OCI-LY1 (cell line): ENCODE measurements at regions not wholly inside any gene's neighbourhood (a gene's known extent, or its start where the extent isn't known, plus 50 kb on each side); places are given as distances from the start of the nearest gene placed in this dataset.

Experiments
- H2AFZ ChIP-seq: fragments of 200-600 bp; sonication (generic), shearing (Covaris generic); 2 replicates; pipeline ENCODE4 v1.6.0; 2014; ENCODE audit warnings: antibody characterized with exemption, mild to moderate bottlenecking, low read length
- H3F3A ChIP-seq: fragments of 200-600 bp; sonication (generic), shearing (Covaris generic); 2 replicates; pipeline ENCODE4 v1.6.0; 2014; ENCODE audit warnings: mild to moderate bottlenecking, antibody characterized with exemption, low read length, moderate library complexity; ENCODE audit not compliant: insufficient read depth
- H3K27ac ChIP-seq: fragments of 200-600 bp; sonication (generic); 2 replicates; pipeline ENCODE4 v1.5.1; 2014; ENCODE audit warnings: low read length, mixed run types, mild to moderate bottlenecking, low read depth; ENCODE audit not compliant: poor library complexity, severe bottlenecking
- H3K27me3 ChIP-seq: fragments of 200-600 bp; sonication (generic); 2 replicates; pipeline ENCODE4 v1.6.0; 2014; ENCODE audit warnings: antibody characterized with exemption, mild to moderate bottlenecking, low read length, moderate library complexity; ENCODE audit not compliant: insufficient read depth
- H3K36me3 ChIP-seq: fragments of 200-600 bp; sonication (generic); 2 replicates; pipeline ENCODE4 v1.6.1; 2014; ENCODE audit warnings: mild to moderate bottlenecking, antibody characterized with exemption, low read length, moderate library complexity, mixed read lengths; ENCODE audit not compliant: insufficient read depth
- H3K4me1 ChIP-seq: fragments of 200-600 bp; sonication (generic); 2 replicates; pipeline ENCODE4 v1.5.1; 2014; ENCODE audit warnings: mild to moderate bottlenecking, low read length, moderate library complexity; ENCODE audit not compliant: insufficient read depth, severe bottlenecking
- H3K4me2 ChIP-seq: fragments of 200-600 bp; sonication (generic), shearing (Covaris generic); 2 replicates; pipeline ENCODE4 v1.6.1; 2014; ENCODE audit warnings: low read length
- H3K4me3 ChIP-seq: fragments of 200-600 bp; sonication (generic); 2 replicates; pipeline ENCODE4 v1.5.1; 2014; ENCODE audit warnings: low read length, low read depth, mild to moderate bottlenecking, mixed read lengths; ENCODE audit not compliant: poor library complexity, severe bottlenecking
- H3K79me2 ChIP-seq: fragments of 200-600 bp; shearing (Covaris generic); 2 replicates; pipeline ENCODE4 v1.6.1; 2016; ENCODE audit warnings: mixed run types, low read length, mixed read lengths; ENCODE audit not compliant: insufficient read depth
- H3K9ac ChIP-seq: fragments of 200-600 bp; sonication (generic), shearing (Covaris generic); 2 replicates; pipeline ENCODE4 v1.6.1; 2014; ENCODE audit warnings: mild to moderate bottlenecking, low read length, mixed read lengths
- H3K9me2 ChIP-seq: fragments of 200-600 bp; sonication (generic), shearing (Covaris generic); 2 replicates; pipeline ENCODE4 v1.6.1; 2014; ENCODE audit warnings: low read depth, mild to moderate bottlenecking, low read length, mixed read lengths
- H3K9me3 ChIP-seq: fragments of 200-600 bp; shearing (Covaris generic); 2 replicates; pipeline ENCODE4 v1.6.1; 2014; ENCODE audit warnings: low read length, mixed read lengths
- H4K20me1 ChIP-seq: fragments of 200-600 bp; sonication (generic), shearing (Covaris generic); 2 replicates; pipeline ENCODE4 v1.6.0; 2016; ENCODE audit warnings: mild to moderate bottlenecking, low read length; ENCODE audit not compliant: insufficient read depth
- CTCF ChIP-seq: fragments of 200-600 bp; sonication (generic), shearing (Covaris generic); IDR thresholded peaks from 2 replicates; pipeline ENCODE4 v1.5.1; 2017; ENCODE audit warnings: mild to moderate bottlenecking, antibody characterized with exemption, low read length, moderate library complexity, mixed read lengths
- EZH2 ChIP-seq: fragments of 200-600 bp; sonication (generic), shearing (Covaris generic); IDR thresholded peaks from 2 replicates; pipeline ENCODE4 v1.8.0; 2017; ENCODE audit warnings: borderline replicate concordance, mixed run types, mild to moderate bottlenecking, antibody characterized with exemption, low read length, moderate library complexity, mixed read lengths

DNA sequence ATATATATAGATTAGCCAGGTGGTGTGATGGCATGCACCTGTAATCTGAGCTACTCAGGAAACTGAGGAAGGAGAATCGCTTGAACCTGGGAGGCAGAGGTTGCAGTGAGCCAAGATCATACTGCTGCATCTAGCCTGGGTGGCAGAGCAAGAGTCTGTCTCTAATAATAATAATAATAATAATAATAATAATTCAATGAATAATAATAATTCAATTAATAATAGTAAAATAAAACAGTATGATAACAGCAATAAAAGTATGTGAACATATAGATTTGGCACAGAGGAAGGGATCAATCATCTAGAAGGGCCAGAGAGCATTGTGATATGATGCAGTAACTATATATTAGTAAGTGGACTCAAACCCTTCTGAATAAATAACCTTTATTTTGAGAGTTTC is 314.5 kb upstream of the COL8A1 start:
- no peaks in the 10 kb centered on the region for H3K9me3 ChIP-seq
- TF ChIP-seq CTCF (no peak), EZH2 (no peak)
- H4K20me1 ChIP-seq: no peaks in the 10 kb centered on the region
- H3K79me2 ChIP-seq: no peaks in the 10 kb centered on the region
- no peak overlapping the region for H3K9ac ChIP-seq
- no peak overlapping the region for H3K27ac ChIP-seq
- no peak overlapping the region for H2AFZ ChIP-seq
- H3K4me2 ChIP-seq: no peak overlapping the region
- no peaks in the 10 kb centered on the region for H3K4me1 ChIP-seq
- no peaks in the 10 kb centered on the region for H3K36me3 ChIP-seq
- no peak overlapping the region for H3K4me3 ChIP-seq
- no peaks in the 10 kb centered on the region for H3K9me2 ChIP-seq
- no peaks in the 10 kb centered on the region for H3F3A ChIP-seq
- no peaks in the 10 kb centered on the region for H3K27me3 ChIP-seq

- Histone ChIP-seq H2AFZ (no peak overlapping the region), H3K9me3 (no peaks in the 10 kb centered on the region), H3K36me3 (no peaks in the 10 kb centered on the region), H3K9me2 (no peaks in the 10 kb centered on the region), H3K9ac (no peak overlapping the region), H3K4me3 (no peak overlapping the region), H3K27me3 (no peaks in the 10 kb centered on the region), H4K20me1 (no peaks in the 10 kb centered on the region), H3K79me2 (no peaks in the 10 kb centered on the region), H3K27ac (no peak overlapping the region), H3K4me2 (no peak overlapping the region), H3K4me1 (no peaks in the 10 kb centered on the region), H3F3A (no peaks in the 10 kb centered on the region)
- TF ChIP-seq CTCF (no peak), EZH2 (no peak)
These were observed 315.8 kb upstream of the COL8A1 start for GRCh38 chr3:99322551-99322950.

DNA sequence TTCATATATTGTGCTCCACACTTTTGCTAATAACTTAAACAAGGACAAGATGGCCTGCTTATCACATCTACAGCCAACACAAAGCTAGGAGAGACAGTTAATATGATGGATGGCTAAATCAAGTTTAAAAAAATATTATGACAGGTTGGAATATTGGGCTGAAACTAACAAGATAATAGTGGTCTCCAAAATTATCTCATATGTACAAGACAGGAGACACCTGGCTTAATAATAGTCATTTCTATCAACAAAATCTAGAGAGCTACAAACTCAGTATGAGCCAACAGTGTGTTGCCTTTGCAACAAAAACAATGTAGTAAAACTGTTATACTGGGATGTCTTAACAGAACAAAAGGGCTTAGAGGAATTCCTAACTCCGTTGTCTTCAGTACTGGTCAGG is 317.1 kb upstream of the COL8A1 start:
- no peaks in the 10 kb centered on the region for H3K27me3 ChIP-seq
- no peak overlapping the region for H3K4me3 ChIP-seq
- no peaks in the 10 kb centered on the region for H3K9me2 ChIP-seq
- no peak overlapping the region for H3K27ac ChIP-seq
- H3K9me3 ChIP-seq: no peaks in the 10 kb centered on the region
- no peaks in the 10 kb centered on the region for H3K4me1 ChIP-seq
- H3K4me2 ChIP-seq: no peak overlapping the region
- H4K20me1 ChIP-seq: no peaks in the 10 kb centered on the region
- no peaks in the 10 kb centered on the region for H3K36me3 ChIP-seq
- H3K79me2 ChIP-seq: no peaks in the 10 kb centered on the region
- H3F3A ChIP-seq: no peaks in the 10 kb centered on the region
- TF ChIP-seq EZH2: no peak
- TF ChIP-seq CTCF: no peak
- H2AFZ ChIP-seq: no peak overlapping the region
- H3K9ac ChIP-seq: no peak overlapping the region
